Suppressor macrophage treated with lipopolysaccharide for 1 hour (primary cell): ENCODE measurements at regions not wholly inside any gene's neighbourhood (a gene's known extent, or its start where the extent isn't known, plus 50 kb on each side); places are given as distances from the start of the nearest gene placed in this dataset.

Source experiments
- DNase-seq, 3 donors: peaks; one replicate each; pipeline ENCODE4 v3.0.0-alpha.2; 2020 to 2022

- DNase-seq = no peak
These were observed 61.5 kb upstream of the NECTIN1 start for GRCh38 chr11:119790476-119790875.

DNA sequence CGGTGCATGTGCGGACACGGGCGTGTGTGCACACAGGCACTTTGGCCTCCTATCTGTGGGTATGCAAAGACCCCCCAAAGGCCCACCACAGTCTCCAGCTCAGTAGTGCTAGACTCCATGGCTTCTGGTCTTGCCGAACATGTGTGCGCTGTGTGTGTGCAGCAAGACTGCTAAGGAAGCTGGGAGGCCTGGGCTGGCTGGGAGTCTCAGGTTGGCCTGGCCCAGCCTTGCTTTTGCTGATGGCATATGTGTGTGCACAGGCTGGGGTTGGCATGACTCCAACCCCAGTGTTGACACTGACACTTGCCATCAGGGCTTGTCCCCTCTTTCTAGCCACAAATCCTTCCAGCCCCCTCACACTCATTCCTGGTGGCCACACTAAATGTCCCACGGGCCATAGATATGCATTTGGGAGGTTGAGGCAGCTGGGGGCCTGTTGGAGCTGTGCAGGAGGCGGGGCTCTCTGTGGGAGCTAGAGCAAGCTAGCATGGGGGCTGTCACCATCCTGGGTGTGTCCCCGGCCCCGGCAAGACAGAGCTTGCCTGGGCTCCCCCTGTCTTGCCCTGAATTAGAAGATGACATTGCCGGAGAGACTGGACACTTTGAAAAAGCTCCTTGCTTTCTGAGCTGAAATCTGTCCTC, 60.9 kb upstream of the NECTIN1 start:
- DNase-seq = no peak

DNA sequence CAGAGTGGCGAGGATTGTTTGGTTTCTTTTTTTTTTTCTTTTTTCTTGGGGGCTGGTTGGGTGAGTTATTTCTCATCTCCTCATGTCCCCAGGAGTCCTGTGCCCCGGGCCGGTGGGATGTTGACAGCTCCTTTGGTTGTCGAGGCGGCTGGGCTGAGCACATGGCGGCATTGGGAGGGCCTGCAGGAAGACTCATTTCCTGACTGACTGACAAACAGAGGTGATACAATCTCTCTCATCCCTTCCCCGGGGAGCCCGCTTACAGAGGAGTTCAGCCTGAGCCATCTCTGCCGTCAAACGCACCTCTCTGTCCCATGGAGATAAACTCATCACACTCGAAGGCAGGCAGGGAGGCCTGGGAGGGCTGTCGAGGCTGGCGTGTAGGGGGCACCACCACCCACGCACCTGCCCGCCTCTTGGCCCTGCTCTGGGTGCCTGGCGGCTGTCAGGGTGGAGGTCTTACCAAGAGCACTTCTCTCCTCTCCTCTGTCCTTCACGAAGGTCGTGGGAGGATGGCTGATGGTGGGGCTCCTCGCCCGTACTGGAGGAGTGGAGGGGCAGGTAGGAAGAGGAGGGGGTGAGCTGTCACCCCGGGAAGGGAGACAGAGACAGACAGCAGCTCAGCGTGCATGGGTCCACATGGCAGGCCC, 60.0 kb upstream of the NECTIN1 start:
- no peak for DNase-seq

- DNase-seq = no peak
These were observed 59.3 kb upstream of the NECTIN1 start for GRCh38 chr11:119788096-119788883.

- no peak for DNase-seq
These were observed 58.1 kb upstream of the NECTIN1 start for GRCh38 chr11:119787074-119787461.

DNA sequence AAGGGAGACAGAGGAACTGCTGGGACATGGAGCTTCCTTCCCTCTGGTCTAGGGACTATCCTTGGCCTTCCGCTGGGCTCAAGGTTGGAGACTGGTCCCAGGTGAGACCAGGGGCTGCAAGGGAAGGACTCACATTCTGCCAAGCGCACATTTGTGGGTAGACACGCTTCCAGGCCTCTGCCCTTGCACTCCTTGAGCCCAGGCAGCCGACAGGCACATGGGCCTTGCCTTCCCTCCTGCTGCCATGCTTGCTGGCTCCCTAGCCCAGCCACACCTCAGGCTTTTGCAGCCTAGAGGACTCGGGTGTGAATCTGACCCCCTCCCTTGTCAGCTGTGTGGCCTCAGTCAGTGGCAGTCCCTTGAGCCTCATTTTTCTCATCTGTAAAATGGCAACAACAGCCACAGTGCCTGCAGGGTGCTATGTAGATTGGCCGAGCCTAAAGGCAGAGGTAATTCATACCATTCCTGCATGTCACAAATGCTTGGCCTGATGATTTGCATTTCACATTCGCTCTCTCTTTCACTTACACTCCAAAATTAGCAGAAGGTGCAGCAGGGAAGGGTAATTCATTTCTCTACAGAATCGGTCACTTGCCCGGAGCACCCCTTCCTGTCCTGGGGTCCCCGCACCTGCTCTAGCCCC, 57.6 kb upstream of the NECTIN1 start:
- no peak for DNase-seq

DNA sequence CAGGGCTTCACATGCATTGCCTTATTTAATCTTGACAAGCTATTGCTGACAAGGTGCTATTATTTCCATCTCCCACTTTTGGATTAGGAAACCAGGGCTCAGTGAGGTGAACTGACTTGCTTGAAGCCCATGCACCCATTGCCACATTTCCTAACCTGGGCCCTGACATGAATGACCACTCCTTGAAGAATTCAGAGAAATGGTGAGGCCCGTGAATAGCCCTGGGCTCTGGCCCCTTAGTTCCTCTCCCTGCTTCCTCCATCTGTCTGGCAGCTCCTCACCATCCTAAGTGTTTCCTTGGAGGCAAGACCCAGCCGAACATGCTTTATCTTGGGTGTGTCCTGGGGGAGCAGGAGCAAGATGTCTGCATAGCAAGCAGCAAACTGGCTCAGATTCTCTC, 56.1 kb upstream of the NECTIN1 start:
- no peak for DNase-seq

GRCh38 chr11:119784421-119784820, 55.4 kb upstream of the NECTIN1 start:
- DNase-seq = no peak

- no peak for DNase-seq
These were observed 54.7 kb upstream of the NECTIN1 start for GRCh38 chr11:119783466-119784400.

DNA sequence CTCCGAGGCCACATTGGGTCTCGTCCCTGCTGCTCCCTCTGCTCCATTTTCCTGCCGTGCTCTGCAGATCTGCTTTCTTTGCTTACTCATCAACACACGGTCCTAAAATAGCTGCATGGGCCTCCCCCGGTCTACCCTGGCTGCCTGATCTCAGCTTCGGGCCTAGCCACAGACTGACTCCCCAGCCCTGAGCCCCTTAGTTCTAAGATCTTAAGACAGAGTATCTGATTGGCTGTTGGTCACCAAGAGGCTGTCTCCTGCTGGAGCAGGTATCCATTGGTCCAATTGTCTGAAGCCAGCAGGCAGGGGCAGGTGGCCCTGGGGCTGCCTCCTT, 53.7 kb upstream of the NECTIN1 start:
- no peak for DNase-seq

DNA sequence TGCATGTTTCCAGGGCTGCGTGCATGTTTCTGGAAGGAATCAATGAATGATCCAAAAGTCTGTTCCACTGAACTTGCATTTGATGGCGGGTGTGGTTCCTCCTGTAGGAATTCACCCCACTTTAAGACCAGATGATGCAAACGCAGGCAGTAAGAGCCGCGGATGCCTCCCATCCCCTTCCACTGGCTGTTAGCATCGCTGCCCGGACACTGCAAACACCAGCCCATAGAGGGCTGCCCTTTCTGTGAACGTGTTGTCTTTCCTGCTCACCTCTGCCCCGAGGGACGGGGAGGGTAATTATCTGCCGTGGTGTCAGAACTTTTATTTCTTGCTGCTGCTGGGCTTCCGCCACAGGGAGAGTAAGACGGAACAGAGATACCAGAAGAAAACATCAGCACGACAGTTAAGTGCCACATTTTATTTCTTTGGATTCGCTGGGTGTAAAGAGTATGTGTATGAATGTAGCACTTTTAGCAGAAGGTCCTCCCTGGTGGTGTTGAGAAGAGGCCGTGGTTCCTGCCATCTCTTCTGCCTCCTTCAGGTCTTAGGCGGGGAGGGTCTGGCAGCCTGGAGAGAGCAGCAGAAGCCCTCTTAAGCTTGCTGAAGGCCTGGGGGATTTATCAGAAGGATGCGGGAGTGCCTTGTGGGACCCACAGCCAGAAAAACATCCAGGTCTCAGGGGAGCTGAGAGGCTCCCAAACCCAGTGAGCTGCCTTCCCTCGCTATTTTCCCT, 53.2 kb upstream of the NECTIN1 start:
- no peak for DNase-seq

DNA sequence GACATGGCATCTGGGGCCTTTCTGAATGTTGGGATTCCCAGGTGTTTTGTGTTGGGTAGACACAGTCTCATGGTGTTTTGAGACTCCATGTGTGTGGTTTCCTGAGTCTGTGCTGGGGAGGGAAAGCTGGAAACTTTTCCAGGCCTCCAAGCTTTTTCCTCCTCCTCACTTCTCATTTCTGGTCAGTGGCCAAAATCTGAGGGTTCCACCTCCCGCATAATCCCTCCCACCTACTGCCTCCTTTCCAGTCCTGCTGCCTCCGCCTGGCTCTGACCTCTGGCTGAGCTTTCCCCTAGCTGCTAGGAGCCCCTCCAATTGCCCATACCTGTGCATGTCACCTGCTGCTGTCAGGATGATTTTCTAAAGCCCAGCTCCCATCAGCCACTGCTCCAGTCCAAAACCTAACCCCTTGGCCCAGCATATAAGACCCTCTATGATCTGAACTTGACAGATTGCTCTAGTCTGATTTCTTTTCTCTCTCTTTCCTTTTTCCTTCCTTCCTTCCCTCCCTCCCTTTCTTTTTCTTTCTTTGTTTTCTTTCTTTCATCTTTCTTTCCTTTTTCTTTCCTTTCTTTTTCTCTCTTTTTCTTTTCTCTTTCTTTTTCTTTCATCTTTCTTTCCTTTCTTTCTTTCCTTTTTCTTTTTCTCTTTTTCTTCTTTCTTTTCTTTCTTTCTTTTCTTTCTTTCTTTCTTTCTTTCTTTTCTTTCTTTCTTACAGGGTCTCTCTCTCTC, 51.4 kb upstream of the NECTIN1 start:
- no peak for DNase-seq

DNA sequence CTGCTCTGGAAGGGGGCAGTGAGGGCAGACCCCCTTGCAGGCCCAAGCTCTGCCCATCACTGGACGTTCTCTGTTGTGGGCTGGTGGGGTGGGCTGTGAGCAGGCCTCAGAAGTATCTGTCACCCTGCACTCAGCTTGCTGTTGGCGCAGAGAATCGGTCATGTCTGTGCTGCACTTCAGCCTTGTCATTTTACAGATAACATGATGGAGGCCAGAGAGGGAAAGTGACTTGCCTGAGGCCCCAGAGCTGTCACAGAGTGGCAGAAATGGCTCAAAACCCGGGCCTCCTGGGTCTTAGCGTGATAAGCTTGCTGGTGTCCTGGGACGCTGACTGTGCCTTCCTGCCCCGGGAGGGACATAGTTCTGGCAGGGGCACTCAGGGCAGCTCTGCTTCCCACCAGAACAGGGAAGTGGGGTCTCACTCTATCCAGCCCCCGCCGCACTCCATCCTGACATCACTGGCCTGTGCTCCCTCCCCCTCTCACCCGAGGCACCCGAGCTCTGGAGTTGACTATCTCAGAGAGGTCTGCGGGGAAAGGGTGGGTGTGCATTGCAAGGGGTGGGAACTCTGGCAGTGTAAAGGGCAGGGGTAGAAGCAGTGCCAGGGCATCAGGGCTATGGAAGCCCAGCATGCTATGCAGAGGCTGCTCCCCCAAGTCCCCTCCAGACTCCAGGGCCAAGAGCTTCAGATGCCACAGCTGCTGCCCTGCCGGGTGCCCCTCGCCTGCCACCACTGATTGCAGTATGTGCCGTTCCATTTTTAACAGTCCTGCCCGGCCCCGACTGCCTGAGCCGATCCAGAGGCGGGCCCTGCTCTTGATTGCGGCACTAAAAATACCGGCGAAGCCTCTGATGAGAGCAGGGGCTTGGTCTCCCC, 50.4 kb upstream of the NECTIN1 start:
- no peak for DNase-seq
